Esophagus muscularis mucosa (tissue), 4 donors: ENCODE measurements at regions not wholly inside any gene's neighbourhood (a gene's known extent, or its start where the extent isn't known, plus 50 kb on each side); places are given as distances from the start of the nearest gene placed in this dataset.

Source experiments
- DNase-seq: peaks from one replicate; pipeline ENCODE4 v3.0.0-alpha.2; 2017; ENCODE audit errors: extremely low spot score
- H3K27ac ChIP-seq, 4 donors: fragments of 200-600 bp; sonication (generic); replicated peaks in 1 of 4; 1 replicate in 3 of 4; 2 replicates in 1 of 4; pipeline ENCODE4 v1.5.1; 2016 to 2019; ENCODE audit warnings: mild to moderate bottlenecking in 1 of 4
- H3K27me3 ChIP-seq, 4 donors: fragments of 200-600 bp; sonication (generic); one replicate each; pipeline versions ENCODE4 v1.5.1 to v1.6.0; 2016 to 2019
- H3K36me3 ChIP-seq, 4 donors: fragments of 200-600 bp; sonication (generic); one replicate each; pipeline ENCODE4 v1.5.1; 2016 to 2019
- H3K4me1 ChIP-seq, 4 donors: fragments of 200-600 bp; sonication (generic); one replicate each; pipeline ENCODE4 v1.5.1; 2016 to 2019
- H3K4me3 ChIP-seq, 4 donors: fragments of 200-600 bp; sonication (generic); 1 replicate in 2 of 4; 2 replicates in 2 of 4; pipeline ENCODE4 v1.5.1; 2016 to 2019; ENCODE audit warnings: mild to moderate bottlenecking in 4 of 4, moderate library complexity in 1 of 4
- H3K9me3 ChIP-seq, 4 donors: fragments of 200-600 bp; sonication (generic); 1 replicate in 3 of 4; 2 replicates in 1 of 4; pipeline ENCODE4 v1.5.1; 2016 to 2019
- CTCF ChIP-seq, 3 experiments: fragments of 200-600 bp in 2 of 3; fragments of 450-650 bp in 1 of 3; sonication (generic) in 2 of 3; IDR thresholded peaks; one replicate each; pipeline ENCODE4 v1.5.1; 2017 to 2019; ENCODE audit warnings: antibody characterized with exemption in 3 of 3, mild to moderate bottlenecking in 2 of 3, moderate library complexity in 1 of 3
- EP300 ChIP-seq: sonication (generic); formaldehyde crosslinking; IDR thresholded peaks from one replicate; pipeline ENCODE4 v1.6.1; 2017; ENCODE audit warnings: antibody characterized with exemption
- POLR2A ChIP-seq: fragments of 450-650 bp; IDR thresholded peaks from one replicate; pipeline ENCODE4 v1.6.1; 2017; ENCODE audit warnings: antibody characterized with exemption, moderate library complexity, mild to moderate bottlenecking, low read depth
- POLR2AphosphoS5 ChIP-seq, 2 donors: sonication (generic); formaldehyde crosslinking; IDR thresholded peaks; one replicate each; pipeline ENCODE4 v1.6.1; 2017; ENCODE audit warnings: antibody characterized with exemption in 2 of 2
- WGBS: methylation state at CpG from one replicate; pipeline ENCODE4 v1.1.5; 2018; 5-methylcytosine and 5-hydroxymethylcytosine counted together
- intact Hi-C: fragments of 100-400 bp; cut with DNase I; formaldehyde crosslinking; loops from one replicate; pipeline ENCODE4 v1.15.1; 2023

DNA sequence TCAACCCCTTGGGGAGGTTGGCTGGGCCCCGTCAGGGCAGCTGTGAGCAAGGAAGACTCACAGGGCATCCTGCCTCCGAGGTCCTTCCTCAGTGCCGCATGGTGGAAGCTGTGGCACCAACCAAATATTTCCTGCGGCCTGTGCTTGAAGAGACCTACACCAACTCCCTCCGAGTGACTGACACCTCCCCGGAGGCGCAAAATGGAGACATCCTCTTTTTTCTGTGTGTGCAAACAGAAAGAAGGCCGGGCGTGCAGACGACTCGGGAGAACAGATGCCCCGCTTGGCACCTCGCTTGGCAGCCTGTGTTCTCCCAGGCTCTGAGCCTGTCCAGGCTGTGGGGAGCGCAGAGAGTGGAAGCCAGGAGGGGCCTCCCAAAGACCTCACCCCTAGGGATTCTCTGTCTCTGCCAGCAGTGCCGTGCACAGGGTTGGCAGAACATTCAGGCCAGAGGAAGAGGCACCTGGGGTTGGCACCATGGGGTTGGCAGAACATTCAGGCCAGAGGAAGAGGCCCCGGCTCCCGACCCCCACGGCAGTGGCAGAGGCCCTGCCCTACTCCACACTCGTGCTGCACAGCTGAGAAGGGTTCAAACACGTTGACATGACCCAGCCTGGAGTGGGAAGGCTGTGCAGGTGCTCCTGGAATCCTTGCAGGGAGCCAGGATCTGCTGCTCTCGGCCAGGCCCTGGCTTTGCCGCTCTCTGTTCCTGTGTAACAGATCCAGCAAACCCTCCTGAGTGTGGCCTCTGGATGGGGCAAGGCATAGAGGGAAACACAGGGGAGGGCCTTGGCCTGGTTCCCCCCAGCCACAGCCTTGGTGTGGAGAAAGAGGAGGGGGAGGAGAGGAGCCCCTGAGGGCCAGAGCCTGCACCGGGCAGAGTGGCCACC lies 805.5 kb downstream of the BRD1 start:
- TF ChIP-seq POLR2A (no peak), EP300 (no peak), CTCF (IDR thresholded peaks at IDR 0.05) (no peak), POLR2AphosphoS5 (IDR thresholded peaks at IDR 0.05) (no peak)
- Histone ChIP-seq H3K27ac (no peak overlapping the region), H3K27me3 (peaks cover 0 to 69% (median 0%) of the 10 kb centered on the region in 4 donors), H3K9me3 (no peaks in the 10 kb centered on the region), H3K36me3 (no peaks in the 10 kb centered on the region), H3K4me1 (peaks cover 0 to 2% (median 0%) of the 10 kb centered on the region in 4 donors), H3K4me3 (no peak overlapping the region)
- no peak for DNase-seq
- 91% methylated on average over 18 of the region's 23 CpGs for WGBS
- intact Hi-C loops: no loop called here

GRCh38 chr22:49021131-49021925 lies 806.3 kb downstream of the BRD1 start:
- DNase-seq: no peak
- intact Hi-C loops: no loop called here
- no peaks in the 10 kb centered on the region for H3K9me3 ChIP-seq
- no peaks in the 10 kb centered on the region for H3K36me3 ChIP-seq
- no peak overlapping the region for H3K4me3 ChIP-seq
- peaks cover 0 to 61% (median 0%) of the 10 kb centered on the region in 4 donors for H3K27me3 ChIP-seq
- WGBS: 89% methylated on average over 8 of the region's 27 CpGs
- peaks cover 0 to 5% (median 0%) of the 10 kb centered on the region in 4 donors for H3K4me1 ChIP-seq
- TF ChIP-seq EP300: no peak
- TF ChIP-seq POLR2A: no peak
- TF ChIP-seq POLR2AphosphoS5 (IDR thresholded peaks at IDR 0.05): no peak
- no peak for TF ChIP-seq CTCF (IDR thresholded peaks at IDR 0.05)
- no peak overlapping the region for H3K27ac ChIP-seq

GRCh38 chr22:49019737-49020713 lies 807.6 kb downstream of the BRD1 start:
- no peaks in the 10 kb centered on the region for H3K9me3 ChIP-seq
- peaks cover 0 to 10% (median 0%) of the 10 kb centered on the region in 4 donors for H3K4me1 ChIP-seq
- H3K4me3 ChIP-seq: no peak overlapping the region
- peaks cover 0 to 56% (median 0%) of the 10 kb centered on the region in 4 donors for H3K27me3 ChIP-seq
- TF ChIP-seq POLR2AphosphoS5 (IDR thresholded peaks at IDR 0.05) (no peak), CTCF (IDR thresholded peaks at IDR 0.05) (no peak), EP300 (no peak), POLR2A (no peak)
- no peak overlapping the region for H3K27ac ChIP-seq
- DNase-seq: no peak
- intact Hi-C loops: no loop called here
- H3K36me3 ChIP-seq: no peaks in the 10 kb centered on the region
- WGBS: 79% methylated on average over 15 of the region's 15 CpGs

DNA sequence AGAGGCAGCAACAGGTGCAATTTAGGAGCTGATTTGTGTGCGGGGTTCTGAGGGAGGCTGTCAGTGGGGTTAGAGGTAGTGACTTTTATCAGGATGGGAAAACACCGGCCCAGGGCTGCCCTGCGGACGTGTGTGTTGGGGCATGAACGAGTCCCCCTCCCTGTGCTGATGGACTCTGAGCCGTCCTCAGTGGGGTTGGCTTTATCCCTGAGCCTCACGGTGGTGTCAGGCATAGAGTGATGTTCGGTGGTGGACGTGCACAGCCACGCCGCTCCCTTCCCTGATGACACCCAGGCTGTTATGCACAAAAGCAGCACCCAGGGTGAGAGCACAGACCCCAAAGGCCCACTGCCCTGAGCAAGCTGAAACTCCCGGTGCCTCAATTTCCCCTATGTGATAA lies 809.1 kb downstream of the BRD1 start:
- no peak for DNase-seq
- intact Hi-C loops: no loop called here
- Histone ChIP-seq H3K36me3 (no peaks in the 10 kb centered on the region), H3K4me1 (peaks cover 0 to 10% (median 0%) of the 10 kb centered on the region in 4 donors), H3K27me3 (peaks cover 0 to 51% (median 0%) of the 10 kb centered on the region in 4 donors), H3K4me3 (no peak overlapping the region), H3K9me3 (no peaks in the 10 kb centered on the region), H3K27ac (no peak overlapping the region)
- no peak for TF ChIP-seq POLR2A
- TF ChIP-seq POLR2AphosphoS5 (IDR thresholded peaks at IDR 0.05): no peak
- TF ChIP-seq CTCF (IDR thresholded peaks at IDR 0.05): no peak
- TF ChIP-seq EP300: no peak
- WGBS: 96% methylated on average over 8 of the region's 12 CpGs
